Posterior cingulate gyrus (tissue), 11 donors: ENCODE measurements at regions not wholly inside any gene's neighbourhood (a gene's known extent, or its start where the extent isn't known, plus 50 kb on each side); places are given as distances from the start of the nearest gene placed in this dataset.
A peak's percentile ranks its signal among the peaks of the same experiment; 100 is the strongest.

Source experiments
- DNase-seq, 10 donors: peaks; one replicate each; pipeline versions ENCODE4 v3.0.0 to v3.0.0-alpha.2; 2020 to 2021; ENCODE audit warnings: mixed read lengths in 3 of 10
- intact Hi-C: fragments of 100-400 bp; cut with DNase I; formaldehyde crosslinking; loops from one replicate; pipeline ENCODE4 v1.15.1; 2023

DNA sequence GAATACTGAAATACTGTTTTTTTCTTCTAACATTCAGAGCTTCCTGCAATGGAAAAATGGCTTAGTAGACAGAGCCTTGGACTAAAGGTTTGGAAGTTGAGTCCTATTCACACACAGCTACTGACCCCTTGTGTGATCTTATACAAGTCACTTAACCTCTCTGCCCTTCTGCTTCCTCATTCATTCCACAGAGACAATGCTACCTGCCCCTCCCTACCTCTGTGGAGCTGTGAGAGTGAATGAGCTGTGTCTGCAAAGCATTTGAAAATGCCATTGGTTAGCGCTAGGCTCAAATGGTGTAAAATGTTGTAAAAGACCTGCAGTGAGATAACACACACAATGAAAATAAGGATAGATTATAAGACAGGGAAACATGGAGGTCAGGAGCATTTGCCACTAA is 214.4 kb downstream of the BARHL2 start:
- intact Hi-C loops, result no loop called here
- no peak for DNase-seq

DNA sequence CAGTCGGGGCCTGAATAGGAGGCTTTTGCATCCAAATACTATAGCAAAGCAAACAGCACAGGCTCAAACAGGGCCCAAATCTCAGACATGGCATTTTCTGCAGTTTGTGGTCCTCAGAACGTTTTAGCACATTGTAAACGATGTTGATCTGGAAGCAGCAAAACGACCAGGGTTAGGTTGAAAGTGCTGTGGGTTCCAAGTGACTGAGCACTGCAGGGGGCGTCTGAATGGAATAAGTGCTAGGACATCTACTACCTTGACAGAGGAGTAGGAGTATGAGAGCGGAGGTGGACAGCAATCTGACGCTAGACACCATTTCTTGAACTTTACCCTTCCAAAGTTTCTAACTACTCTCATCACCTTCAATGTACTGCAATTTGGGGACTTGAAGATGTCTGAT is 214.9 kb downstream of the BARHL2 start:
- intact Hi-C loops, result no loop called here

DNA sequence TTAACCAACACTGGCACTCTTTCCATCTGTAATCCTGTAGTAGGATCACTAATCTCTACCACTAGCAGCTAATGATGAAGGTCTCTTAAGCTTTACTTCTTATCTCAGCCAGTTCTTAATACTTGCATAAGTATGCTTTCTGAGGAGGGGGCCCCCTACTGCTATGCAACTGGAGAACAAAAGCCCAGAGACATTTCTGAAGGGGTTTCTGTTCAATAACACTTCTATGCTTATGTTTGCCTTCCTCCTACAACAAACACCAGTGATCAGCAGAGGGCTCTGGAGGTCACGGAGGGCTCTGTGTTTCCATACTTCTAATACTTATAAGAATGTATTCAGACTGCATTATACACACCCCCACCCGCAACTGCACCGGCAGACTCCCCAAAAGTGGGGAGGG is 215.8 kb downstream of the BARHL2 start:
- intact Hi-C loops, result no loop called here
- no peak for DNase-seq

More for the DNA sequence above, 214.9 kb downstream of the BARHL2 start:
- DNase-seq, result peak in 1 of 10 donors; percentile 40

DNA sequence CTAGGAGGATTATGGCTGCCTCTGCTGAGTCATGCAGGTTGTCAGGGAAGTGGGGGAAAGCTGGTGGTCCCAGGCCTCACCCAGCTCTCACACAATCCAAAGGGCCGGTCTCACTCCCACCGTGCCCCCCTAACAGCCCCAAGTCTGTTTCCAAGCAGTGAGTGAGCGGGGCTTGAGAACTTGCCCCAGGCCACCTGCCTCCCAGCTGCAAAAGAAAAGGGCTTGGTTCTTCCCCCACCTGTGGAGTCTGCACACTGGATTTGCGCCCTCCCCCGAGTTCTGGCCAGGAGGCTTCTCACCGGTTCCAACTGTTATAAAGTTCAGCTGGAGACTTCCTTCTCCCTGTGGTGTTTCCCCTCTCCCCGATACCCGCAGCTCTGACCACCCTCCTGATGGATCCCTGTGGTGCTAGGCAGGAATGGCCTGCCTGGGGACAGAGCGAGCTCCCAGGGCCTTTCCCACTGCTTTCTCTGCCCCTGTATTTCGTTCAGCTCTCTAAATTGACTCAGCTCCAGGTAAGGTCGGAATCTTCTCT is 222.3 kb downstream of the BARHL2 start:
- intact Hi-C loops, result no loop called here
- DNase-seq, result no peak

DNA sequence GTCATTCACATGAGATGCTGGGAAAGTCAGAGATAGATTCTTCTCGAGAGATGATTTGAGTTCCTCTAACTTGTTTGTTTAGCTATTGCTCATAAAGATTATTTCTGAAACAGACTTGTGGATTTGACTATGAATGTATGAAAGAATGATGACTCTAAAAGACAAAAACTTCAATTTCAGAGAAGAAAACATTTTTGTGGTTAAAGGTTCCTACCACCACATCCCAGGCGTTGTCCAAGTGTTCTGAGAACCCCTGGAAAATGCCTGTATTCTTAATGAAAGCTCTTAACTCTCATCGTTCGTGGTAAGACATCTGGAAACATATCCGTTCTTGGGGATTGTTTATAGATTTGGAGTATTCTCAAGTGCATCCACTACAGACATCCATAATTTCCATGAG is 228.7 kb downstream of the BARHL2 start:
- intact Hi-C loops, result no loop called here
- no peak for DNase-seq

DNA sequence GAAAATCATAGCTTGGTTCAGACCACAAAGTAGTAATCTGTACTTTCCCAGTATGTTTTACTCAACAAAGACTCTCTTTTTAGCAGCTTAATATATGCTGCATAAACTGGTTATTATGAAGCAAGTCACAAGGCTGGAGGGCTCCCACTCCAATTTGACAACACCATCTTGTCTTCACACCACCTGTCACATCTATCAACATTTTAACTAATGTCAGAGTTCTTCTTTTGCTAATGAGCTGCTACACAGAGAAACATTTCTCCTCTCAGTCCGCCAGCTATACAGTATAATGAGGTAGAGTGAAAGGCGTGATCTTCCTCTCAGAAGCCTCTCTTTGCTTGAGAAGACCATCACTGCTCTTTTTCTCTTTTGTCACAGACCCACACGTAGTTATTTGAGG is 230.1 kb downstream of the BARHL2 start:
- intact Hi-C loops, result no loop called here
- no peak for DNase-seq

DNA sequence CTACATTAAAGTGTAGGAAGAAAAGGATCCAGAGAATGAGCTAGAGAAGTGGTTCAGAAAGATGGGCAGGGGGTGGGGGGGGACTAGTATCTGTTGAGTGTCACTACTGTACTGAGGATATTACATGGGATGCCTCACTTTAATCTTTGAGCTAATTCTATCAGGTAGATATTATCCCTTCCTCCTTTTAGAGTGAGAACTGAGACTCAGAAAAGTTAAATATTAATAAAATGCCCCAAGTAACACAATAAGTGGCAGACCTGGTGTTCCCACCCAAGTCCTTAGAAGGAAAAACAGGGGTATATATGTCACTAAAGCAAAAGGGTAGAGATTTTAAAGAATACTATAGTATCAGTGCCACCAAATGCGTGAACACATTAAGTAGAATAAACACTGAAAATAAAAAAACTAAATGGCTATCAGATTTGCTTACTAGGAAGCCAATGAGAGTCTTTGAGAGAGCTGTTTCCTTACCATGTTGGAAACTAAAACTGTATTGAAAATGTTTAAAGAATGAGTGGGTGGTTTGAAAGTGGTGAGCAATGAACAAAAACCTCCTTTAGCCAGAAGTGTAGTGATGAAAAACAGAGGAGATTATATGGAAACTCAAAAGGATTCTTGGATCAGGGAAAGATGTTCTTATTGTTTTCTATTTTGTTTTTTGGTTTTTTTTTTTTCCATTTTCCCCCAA is 230.8 kb downstream of the BARHL2 start:
- intact Hi-C loops, result no loop called here
- no peak for DNase-seq

DNA sequence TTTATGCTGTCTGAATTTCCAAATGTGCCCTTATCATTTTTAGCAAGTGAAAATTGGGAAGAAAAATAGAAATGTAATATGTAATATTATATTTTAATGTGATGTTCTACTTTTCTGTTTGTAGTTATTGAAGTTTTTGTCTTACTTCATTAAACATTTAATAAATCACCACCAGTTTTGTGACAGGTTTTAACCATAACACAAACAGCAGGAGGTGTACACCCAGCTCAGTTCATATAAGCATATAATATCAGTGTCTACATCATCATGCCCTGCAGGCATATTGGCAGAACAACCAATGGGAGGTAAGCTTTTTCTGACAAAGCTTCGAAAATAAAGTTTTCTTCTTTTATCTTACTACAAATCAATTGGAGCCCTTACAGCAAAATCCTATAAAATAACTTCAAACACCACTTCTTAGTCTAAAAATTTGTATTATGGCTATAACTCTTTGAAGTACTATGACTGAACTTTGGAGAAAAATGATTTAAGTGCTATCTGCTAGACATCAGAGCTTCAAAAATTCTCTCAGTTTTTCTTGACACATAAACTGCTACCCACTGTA is 236.7 kb downstream of the BARHL2 start:
- no peak for DNase-seq
- intact Hi-C loops, result no loop called here

DNA sequence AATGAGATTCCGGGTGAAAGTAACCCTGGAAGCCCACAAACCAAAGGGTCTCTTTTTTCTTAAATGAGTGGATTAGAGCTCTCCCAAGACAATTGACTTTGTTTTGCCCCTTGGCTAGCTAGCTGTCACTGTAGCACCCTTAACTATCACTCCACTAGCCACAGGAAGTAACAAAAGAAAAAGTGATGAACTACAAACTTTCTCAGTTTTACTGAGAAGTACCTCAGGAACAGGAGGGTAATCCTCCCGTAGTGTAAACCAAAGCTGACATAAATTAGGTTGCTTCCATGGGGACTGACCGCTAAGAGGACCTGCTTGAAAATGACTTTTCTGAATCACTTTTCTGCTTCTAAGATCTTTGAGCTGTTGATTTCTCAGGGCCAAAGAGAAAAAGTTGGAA is 240.1 kb downstream of the BARHL2 start:
- intact Hi-C loops, result no loop called here
- DNase-seq, result no peak

DNA sequence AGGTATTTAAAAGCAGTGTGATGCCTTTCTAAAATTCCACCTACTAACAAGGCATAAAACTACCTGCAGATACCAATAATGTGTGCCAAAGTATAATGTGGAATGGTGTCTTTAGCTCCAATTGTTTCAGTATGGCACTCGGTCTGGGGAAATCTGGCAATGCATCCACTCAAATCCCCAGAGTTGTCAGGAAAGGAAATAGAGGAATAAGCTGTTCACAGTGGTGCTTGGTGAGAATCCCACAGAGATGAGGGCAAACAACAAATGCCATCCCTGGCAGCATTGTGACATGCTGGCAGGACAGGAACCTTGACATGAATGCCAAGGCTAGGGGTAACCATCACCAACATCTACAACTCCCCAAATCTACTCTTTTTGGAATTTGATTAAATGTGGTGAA is 240.7 kb downstream of the BARHL2 start:
- no peak for DNase-seq
- intact Hi-C loops, result no loop called here

DNA sequence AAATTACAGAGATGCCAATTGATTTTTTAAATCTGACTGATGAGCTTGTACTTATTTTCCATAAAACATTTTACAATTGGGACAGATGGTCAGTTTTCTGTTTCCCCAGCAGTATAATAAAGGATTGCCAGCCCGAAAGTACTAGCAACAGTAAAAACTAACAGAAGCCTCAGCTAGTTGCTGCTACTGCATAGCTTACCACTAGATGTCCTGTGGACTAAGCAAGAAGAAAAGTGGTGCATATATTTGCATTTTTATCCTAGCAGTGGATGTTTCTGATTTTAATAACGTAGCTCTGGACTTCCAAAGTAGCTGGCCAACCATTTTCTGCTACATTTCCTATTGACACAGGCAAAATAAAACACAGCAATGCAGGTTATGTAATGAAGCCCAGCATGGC is 241.5 kb downstream of the BARHL2 start:
- no peak for DNase-seq
- intact Hi-C loops, result no loop called here

DNA sequence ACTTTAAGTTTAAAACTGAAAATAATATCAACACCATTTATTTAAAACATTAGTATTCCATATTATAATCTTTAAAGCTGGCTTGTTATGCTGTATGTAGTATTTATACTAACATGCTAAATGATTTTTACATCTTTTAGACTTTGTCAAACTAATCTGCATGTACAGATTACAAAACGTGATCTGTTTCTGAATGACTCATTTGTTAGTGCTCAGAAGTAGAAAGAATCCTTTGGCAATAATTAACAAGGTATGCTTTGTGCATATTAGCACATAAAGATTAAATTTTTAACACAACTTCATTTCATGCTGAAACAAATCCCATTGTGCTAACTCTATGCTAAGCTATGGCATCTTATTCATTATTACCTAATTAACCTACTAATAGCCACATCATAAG is 242.4 kb downstream of the BARHL2 start:
- intact Hi-C loops, result no loop called here
- no peak for DNase-seq

DNA sequence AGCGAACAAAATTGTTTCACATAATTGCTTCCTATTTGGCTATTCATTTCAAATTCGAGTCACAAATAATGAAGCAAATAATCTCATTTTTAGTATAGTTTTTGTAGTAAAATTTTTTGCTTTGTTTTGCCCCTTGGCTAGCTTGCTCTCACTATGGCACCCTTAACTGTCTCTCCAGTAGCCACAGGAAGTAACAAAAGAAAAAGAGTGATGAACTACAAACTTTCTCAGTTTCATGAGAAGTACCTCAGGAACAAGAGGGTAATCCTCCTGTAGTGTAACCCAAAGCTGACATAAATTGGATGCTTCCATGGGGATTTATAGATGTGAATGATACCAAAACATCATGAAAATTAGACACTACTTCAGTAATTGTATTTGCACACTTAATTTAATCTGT is 242.9 kb downstream of the BARHL2 start:
- no peak for DNase-seq
- intact Hi-C loops, result no loop called here

DNA sequence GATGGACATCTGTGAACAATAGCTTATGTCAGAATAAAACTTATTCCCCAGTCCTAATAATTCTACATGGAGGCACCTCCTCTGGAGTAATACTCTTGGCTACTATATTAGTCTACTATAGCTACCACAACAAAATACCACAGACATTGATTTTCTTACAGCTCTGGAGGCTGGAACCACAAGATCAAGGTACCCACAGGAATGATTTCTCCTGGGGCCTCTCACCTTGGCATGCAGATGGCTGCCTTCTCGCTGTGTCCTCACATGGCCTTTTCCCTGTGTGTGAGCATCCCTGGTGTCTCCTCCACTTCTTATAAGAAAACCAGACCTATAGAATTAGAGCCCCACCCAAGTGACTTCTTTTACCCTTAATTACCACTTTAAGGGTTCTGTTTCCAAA is 244.3 kb downstream of the BARHL2 start:
- intact Hi-C loops, result no loop called here
- DNase-seq, result no peak

DNA sequence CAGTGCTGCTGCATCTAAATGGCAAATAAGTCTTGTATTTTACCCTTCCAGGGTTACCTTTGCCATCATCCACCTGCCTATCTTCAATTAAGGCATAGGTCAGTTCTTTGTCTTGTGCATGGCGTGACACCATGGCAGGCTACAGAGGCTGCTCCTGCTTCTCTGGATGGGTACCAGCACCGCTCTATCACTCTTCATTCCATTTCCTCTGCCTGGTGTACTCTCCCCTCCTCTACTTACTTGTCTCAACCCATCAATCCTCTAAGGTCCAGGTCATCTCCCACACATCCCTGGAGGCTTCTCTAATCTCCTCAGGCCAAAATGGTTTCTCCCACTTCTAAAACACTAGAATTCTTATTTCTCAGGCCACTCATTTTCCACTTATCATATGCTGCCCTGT is 257.5 kb downstream of the BARHL2 start:
- DNase-seq, result no peak
- intact Hi-C loops, result no loop called here

DNA sequence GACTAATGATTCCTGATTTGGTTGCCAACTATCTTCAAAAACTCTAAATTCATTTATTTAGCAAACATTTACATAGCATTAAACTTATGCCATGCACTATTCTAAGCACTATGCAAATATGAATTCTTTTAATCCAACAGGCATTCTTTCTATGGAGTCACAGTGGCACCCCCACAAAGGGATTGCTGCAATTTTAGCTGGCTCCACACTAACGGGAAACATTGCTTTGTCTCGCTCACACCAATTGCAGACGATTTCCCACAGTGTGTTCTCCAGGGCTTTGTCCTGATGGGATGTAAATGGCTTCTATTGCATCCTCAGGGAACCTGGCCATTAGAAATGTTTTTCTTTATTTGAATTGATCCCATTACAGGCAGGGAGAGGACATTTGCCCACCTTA is 259.1 kb downstream of the BARHL2 start:
- intact Hi-C loops, result no loop called here
- no peak for DNase-seq

DNA sequence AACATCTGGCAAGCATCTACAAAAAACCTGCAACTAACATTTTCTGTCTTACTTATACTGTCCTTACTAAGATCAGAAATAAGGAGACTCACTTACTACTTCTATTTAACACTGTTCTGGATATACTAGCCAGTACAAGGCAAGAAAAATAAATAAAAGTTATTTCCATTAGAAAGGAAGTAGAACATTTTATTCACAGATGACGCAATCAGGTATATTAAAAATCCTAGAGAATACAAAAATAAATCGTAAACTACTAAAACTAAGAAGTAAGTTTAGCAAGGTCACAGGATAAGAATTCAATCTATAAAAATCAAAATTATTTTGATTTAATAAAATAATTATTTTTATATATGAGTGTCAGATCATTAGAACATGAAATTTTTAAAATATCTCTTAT is 264.6 kb downstream of the BARHL2 start:
- DNase-seq, result no peak
- intact Hi-C loops, result no loop called here

DNA sequence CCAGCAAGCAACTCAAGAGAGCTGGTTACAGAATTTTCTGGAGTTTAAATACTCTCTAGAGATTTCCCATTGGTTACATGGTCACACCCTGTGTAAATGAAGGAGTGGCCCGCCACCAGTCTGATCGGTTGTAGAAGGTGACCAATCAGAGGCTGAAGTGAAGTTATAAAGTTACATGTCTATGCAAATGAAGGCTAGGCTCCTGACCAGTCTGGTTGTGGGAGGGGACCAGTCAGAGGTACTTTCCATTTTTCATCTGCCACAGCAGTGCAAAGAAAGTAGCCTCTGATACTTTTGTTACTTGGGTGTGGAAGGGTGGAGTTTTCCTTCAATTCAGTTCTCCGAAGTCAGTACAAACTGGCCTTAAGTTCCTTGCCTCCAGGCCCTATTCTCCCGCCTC is 273.7 kb downstream of the BARHL2 start:
- intact Hi-C loops, result no loop called here
- DNase-seq, result no peak

DNA sequence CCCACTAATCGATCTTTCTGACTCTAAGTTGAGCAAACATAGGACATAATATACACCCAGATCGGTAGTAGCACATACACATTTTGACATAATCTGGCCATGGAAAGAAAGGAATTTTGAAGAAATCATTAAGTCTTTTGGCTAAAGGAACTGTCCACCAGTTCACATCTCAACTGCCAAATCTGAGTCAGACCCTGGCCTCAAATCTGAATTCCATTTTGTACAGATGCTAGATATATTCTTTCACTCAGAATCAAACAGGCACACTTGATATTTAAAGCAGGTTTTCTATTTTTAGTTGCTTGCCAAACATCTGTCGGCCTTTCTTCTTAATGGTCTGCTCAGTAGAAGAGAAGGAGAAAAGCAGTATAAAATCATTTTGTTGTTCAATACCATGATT is 281.8 kb downstream of the BARHL2 start:
- intact Hi-C loops, result no loop called here
- no peak for DNase-seq

DNA sequence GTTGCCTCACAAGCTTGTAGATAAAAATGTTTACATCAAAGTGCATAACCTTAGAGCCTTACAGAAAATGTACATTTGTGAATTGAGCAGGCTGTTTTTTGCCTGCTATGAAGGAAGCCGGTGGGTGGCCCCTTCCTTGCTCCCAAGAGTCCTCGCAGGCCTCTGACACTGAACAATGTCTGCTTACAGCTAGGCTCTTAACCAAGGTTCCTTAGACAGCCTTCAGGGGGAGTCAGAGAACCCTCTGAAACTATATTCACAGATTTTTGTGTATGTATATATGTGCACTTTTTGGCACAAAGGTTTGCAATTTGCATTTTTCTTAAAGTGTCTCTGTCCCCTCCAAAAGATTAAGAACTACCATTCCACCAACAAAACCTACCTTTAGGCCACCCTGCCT is 282.6 kb downstream of the BARHL2 start:
- intact Hi-C loops, result no loop called here
- no peak for DNase-seq

DNA sequence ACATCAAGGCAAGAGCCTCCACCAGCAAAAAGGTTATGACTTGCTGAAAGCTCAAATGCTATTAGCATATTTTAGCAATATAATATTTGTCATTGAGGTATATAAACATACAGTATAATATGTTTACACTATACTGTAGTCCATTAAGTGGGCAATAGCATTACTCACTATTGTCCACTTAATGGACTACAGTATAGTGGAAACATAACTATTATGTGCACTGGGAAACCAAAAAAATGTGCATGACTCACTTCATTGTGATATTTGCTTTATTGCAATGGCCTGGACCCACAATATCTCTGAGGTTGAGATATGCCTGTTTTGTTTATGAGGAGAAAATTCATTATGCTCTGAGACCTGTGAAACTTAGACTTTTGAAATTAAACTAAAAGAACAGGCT is 300.0 kb downstream of the BARHL2 start:
- intact Hi-C loops, result no loop called here
- DNase-seq, result no peak

DNA sequence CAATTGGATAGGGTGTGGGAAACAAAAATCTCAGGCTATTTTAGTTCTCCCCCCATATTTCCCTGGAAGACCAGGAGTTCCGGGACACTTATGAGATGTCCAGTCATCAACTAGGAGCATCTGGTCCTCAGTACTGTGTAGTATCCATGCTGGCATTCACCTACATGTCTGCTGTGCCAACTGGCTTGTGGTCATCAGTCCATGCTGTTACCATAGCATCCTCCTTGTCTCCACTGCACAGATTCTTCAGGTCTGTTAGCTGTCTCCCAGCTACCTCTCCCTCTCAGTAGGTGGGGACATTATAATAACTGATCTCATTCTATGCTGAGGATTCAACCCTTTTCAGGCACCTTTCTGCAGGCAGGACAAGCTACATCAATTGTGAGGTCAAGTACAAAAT is 302.9 kb downstream of the BARHL2 start:
- intact Hi-C loops, result no loop called here
- no peak for DNase-seq

DNA sequence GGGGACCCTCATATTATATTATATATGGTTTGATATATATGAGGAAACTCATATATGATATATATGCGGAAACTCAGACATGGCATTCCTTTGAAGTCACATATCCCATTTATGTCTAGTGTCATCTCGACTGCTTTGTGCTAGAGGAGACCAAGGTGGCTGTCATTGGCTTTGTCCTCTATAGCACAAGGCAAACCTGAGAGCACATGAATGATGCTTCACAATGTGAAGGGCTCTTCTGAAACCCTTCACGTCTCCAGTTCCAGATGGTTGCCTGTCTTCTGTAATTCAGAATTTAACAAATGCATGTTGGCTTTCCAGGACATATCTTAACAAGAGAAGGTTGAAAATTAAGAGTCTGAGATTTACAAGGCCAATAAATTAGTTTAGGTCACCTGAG is 303.6 kb downstream of the BARHL2 start:
- intact Hi-C loops, result no loop called here
- no peak for DNase-seq
